ENCODE measurements at regions not wholly inside any gene's neighbourhood (a gene's known extent, or its start where the extent isn't known, plus 50 kb on each side); places are given as distances from the start of the nearest gene placed in this dataset.

DNA sequence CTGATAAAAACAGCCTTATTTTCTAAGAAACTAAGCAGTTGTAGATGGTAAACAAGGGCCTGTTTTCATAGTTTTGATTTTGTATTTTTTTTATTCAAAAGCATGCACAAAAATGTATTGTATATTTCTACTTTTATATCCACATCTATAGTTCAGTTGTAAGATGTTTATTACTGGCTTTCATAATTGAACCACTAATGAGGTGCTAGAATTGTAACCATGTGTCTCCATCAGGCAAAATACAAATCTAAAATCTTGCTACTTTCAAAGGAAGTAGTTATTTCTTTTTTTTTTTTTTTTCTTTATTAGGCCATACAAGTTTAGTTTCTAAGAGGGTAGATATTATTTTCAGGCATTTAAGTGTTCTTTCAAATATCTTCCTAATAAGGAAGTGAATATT lies 1755.0 kb downstream of the MAT2B start:
- no peak overlapping the region for H3K4me3 ChIP-seq (ENCODE audit: low read length)
- TF ChIP-seq, protein P1, sequence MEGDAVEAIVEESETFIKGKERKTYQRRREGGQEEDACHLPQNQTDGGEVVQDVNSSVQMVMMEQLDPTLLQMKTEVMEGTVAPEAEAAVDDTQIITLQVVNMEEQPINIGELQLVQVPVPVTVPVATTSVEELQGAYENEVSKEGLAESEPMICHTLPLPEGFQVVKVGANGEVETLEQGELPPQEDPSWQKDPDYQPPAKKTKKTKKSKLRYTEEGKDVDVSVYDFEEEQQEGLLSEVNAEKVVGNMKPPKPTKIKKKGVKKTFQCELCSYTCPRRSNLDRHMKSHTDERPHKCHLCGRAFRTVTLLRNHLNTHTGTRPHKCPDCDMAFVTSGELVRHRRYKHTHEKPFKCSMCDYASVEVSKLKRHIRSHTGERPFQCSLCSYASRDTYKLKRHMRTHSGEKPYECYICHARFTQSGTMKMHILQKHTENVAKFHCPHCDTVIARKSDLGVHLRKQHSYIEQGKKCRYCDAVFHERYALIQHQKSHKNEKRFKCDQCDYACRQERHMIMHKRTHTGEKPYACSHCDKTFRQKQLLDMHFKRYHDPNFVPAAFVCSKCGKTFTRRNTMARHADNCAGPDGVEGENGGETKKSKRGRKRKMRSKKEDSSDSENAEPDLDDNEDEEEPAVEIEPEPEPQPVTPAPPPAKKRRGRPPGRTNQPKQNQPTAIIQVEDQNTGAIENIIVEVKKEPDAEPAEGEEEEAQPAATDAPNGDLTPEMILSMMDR (IDR thresholded peaks at IDR 0.05), result no peak
- Mint-ChIP-seq H3K36me3 (no peaks in the 10 kb centered on the region), H3K4me3 (no peak overlapping the region), H3K27me3 (ENCODE audit: low read depth in 2 of 2) (no peaks in the 10 kb centered on the region), H3K27ac (no peak overlapping the region), H3K9me3 (peaks cover 2 to 14% of the 10 kb centered on the region in 2 donors), H3K4me1 (no peaks in the 10 kb centered on the region)
- no peak overlapping the region for H3K27ac ChIP-seq (ENCODE audit: low read length)
- intact Hi-C loops (cut with micrococcal nuclease), result no loop called here
- no peak for ATAC-seq
- DNase-seq, result no peak
- H3K4me1 ChIP-seq (ENCODE audit: control insufficient read depth, insufficient read depth, low read length), result no peaks in the 10 kb centered on the region
- H3K9me3 ChIP-seq (ENCODE audit: control insufficient read depth, insufficient read depth, low read length), result peaks cover 2% of the 10 kb centered on the region
- no peaks in the 10 kb centered on the region for H3K27me3 ChIP-seq (ENCODE audit: control insufficient read depth, insufficient read depth, low read length)
- no peaks in the 10 kb centered on the region for H3K36me3 ChIP-seq (ENCODE audit: control insufficient read depth, insufficient read depth, low read length)

DNA sequence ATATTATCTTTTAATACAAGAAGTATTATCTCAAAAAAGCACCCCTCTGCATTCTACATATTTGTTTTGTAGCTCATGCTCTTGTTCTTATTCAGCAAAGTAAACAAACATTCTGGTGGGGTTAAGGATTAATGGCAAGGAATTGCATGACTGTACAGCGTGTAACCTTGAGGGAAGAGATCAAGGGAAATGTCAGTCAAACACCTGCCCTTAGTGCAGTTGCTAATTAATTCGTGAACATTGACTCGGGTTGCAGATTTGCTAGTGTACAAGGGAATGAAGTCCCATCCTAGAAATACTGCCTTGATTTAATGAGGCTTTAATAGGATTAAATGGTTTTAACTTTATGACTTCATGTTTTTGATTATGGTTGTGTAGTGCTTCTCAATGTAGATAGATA lies 1758.1 kb downstream of the MAT2B start:
- peaks cover 6 to 11% of the 10 kb centered on the region in 2 donors for H3K9me3 Mint-ChIP-seq
- Histone ChIP-seq H3K36me3 (ENCODE audit: control insufficient read depth, insufficient read depth, low read length) (no peaks in the 10 kb centered on the region), H3K27ac (ENCODE audit: low read length) (no peak overlapping the region), H3K4me1 (ENCODE audit: control insufficient read depth, insufficient read depth, low read length) (no peaks in the 10 kb centered on the region), H3K4me3 (ENCODE audit: low read length) (no peak overlapping the region), H3K27me3 (ENCODE audit: control insufficient read depth, insufficient read depth, low read length) (no peaks in the 10 kb centered on the region), H3K9me3 (ENCODE audit: control insufficient read depth, insufficient read depth, low read length) (peaks cover 2% of the 10 kb centered on the region)
- no peak overlapping the region for H3K27ac Mint-ChIP-seq
- ATAC-seq (no peak), DNase-seq (no peak)
- H3K4me3 Mint-ChIP-seq, result no peak overlapping the region
- H3K36me3 Mint-ChIP-seq, result no peaks in the 10 kb centered on the region
- intact Hi-C loops (cut with micrococcal nuclease), result no loop called here
- TF ChIP-seq, protein P1 (IDR thresholded peaks at IDR 0.05), result no peak
- no peaks in the 10 kb centered on the region for H3K4me1 Mint-ChIP-seq
- WGBS (ENCODE audit: insufficient coverage), result 93% methylated on average over 3 of the region's 3 CpGs
- no peaks in the 10 kb centered on the region for H3K27me3 Mint-ChIP-seq (ENCODE audit: low read depth in 2 of 2)

DNA sequence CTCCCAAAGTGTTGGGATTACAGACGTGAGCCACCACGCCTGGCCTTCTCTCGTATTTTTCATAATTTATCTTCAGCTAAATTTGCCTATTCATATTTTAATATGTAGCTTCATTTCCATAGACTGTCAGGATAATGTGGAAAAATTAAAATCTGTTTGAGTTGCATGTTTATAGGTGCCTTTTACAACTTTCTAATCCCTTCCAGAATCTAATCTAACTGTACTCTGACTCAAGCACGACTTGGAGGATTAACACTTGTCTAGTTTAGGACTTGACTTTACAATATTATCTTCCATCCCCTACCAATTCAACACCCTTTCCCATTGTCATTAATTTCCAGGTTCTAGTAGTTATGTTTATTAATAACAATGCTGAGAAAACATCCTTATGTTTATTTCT lies 1761.5 kb downstream of the MAT2B start:
- Mint-ChIP-seq H3K36me3 (no peaks in the 10 kb centered on the region), H3K9me3 (peaks cover 3 to 6% of the 10 kb centered on the region in 2 donors), H3K27ac (no peak overlapping the region), H3K4me1 (no peaks in the 10 kb centered on the region), H3K27me3 (ENCODE audit: low read depth in 2 of 2) (no peaks in the 10 kb centered on the region), H3K4me3 (no peak overlapping the region)
- H3K27me3 ChIP-seq (ENCODE audit: control insufficient read depth, insufficient read depth, low read length), result no peaks in the 10 kb centered on the region
- ATAC-seq (no peak), DNase-seq (no peak)
- no peaks in the 10 kb centered on the region for H3K4me1 ChIP-seq (ENCODE audit: control insufficient read depth, insufficient read depth, low read length)
- no peak overlapping the region for H3K4me3 ChIP-seq (ENCODE audit: low read length)
- intact Hi-C loops (cut with micrococcal nuclease), result no loop called here
- no peaks in the 10 kb centered on the region for H3K36me3 ChIP-seq (ENCODE audit: control insufficient read depth, insufficient read depth, low read length)
- 68% methylated on average over 3 of the region's 4 CpGs for WGBS (ENCODE audit: insufficient coverage)
- H3K27ac ChIP-seq (ENCODE audit: low read length), result no peak overlapping the region
- TF ChIP-seq, protein P1 (IDR thresholded peaks at IDR 0.05), result no peak
- H3K9me3 ChIP-seq (ENCODE audit: control insufficient read depth, insufficient read depth, low read length), result peaks cover 2% of the 10 kb centered on the region

DNA sequence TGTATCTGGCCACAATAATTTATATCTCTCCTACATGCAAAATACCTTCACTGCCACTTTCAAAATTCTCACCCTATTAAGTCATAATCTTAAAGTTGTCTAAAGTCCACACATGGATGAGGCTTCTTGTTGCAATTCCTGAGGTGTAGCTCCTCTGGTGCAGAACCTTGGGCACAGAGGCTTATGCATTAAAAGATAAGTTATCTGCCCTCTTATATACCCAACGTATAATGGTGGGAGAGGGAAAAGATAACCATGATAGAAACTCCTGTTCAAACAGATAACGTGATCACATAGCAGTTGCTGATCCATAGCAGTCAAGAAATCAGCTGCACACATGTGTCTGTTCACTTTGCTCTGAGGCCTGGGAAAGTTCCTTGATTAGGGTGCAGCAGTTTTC lies 1767.0 kb downstream of the MAT2B start:
- Mint-ChIP-seq H3K9me3 (peaks cover 14 to 18% of the 10 kb centered on the region in 2 donors), H3K36me3 (peaks cover 6% of the 10 kb centered on the region), H3K27ac (no peak overlapping the region), H3K27me3 (ENCODE audit: low read depth in 2 of 2) (no peaks in the 10 kb centered on the region), H3K4me3 (no peak overlapping the region), H3K4me1 (no peaks in the 10 kb centered on the region)
- H3K36me3 ChIP-seq (ENCODE audit: control insufficient read depth, insufficient read depth, low read length), result no peaks in the 10 kb centered on the region
- no peak for DNase-seq
- TF ChIP-seq, protein P1 (IDR thresholded peaks at IDR 0.05), result no peak
- H3K27me3 ChIP-seq (ENCODE audit: control insufficient read depth, insufficient read depth, low read length), result no peaks in the 10 kb centered on the region
- no peaks in the 10 kb centered on the region for H3K9me3 ChIP-seq (ENCODE audit: control insufficient read depth, insufficient read depth, low read length)
- no peaks in the 10 kb centered on the region for H3K4me1 ChIP-seq (ENCODE audit: control insufficient read depth, insufficient read depth, low read length)
- no peak overlapping the region for H3K4me3 ChIP-seq (ENCODE audit: low read length)
- no peak for ATAC-seq
- intact Hi-C loops (cut with micrococcal nuclease), result no loop called here
- H3K27ac ChIP-seq (ENCODE audit: low read length), result no peak overlapping the region
- 81% methylated on average over 1 of the region's 2 CpGs for WGBS (ENCODE audit: insufficient coverage)

Measured in natural killer cell (primary cell).